Neural cell (in vitro differentiated cells): ENCODE measurements at regions not wholly inside any gene's neighbourhood (a gene's known extent, or its start where the extent isn't known, plus 50 kb on each side); places are given as distances from the start of the nearest gene placed in this dataset.

Experiments used
- H2AFZ ChIP-seq: fragments of 200-600, 300-800 bp; sonication (generic), shearing (Covaris generic); 2 replicates; pipeline ENCODE4 v1.6.0; 2014; ENCODE audit warnings: low read depth, mild to moderate bottlenecking, antibody characterized with exemption, low read length, moderate library complexity
- H3F3A ChIP-seq: fragments of 200-600 bp; shearing (Covaris generic); 2 replicates; pipeline ENCODE4 v1.6.1; 2016; ENCODE audit warnings: mild to moderate bottlenecking, moderate library complexity, mixed read lengths, antibody characterized with exemption, low read length; ENCODE audit not compliant: insufficient read depth, poor library complexity, severe bottlenecking
- H3K27ac ChIP-seq: fragments of 200-600, 300-800 bp; sonication (generic), shearing (Covaris generic); 2 replicates; pipeline ENCODE4 v1.5.1; 2014; ENCODE audit warnings: mild to moderate bottlenecking, low read length, moderate library complexity
- H3K27me3 ChIP-seq: fragments of 300-800, 200-600 bp; sonication (generic), shearing (Covaris generic); 2 replicates; pipeline ENCODE4 v1.6.0; 2014; ENCODE audit warnings: mild to moderate bottlenecking, low read depth, low read length, moderate library complexity; ENCODE audit not compliant: insufficient read depth
- H3K36me3 ChIP-seq: fragments of 300-800, 200-600 bp; sonication (generic), shearing (Covaris generic); 2 replicates; pipeline ENCODE4 v1.5.1; 2014; ENCODE audit warnings: mild to moderate bottlenecking, antibody characterized with exemption, low read length, moderate library complexity; ENCODE audit not compliant: insufficient read depth
- H3K4me2 ChIP-seq: fragments of 300-800, 200-600 bp; sonication (generic), shearing (Covaris generic); 2 replicates; pipeline ENCODE4 v1.6.0; 2014; ENCODE audit warnings: mild to moderate bottlenecking, low read length
- H3K4me3 ChIP-seq: fragments of 300-800, 200-600 bp; sonication (generic), shearing (Covaris generic); 2 replicates; pipeline ENCODE4 v1.5.1; 2014; ENCODE audit warnings: mild to moderate bottlenecking, low read length, moderate library complexity
- H3K79me2 ChIP-seq: fragments of 200-600 bp; shearing (Covaris generic); replicated peaks from 2 replicates; pipeline ENCODE4 v1.6.0; 2014; ENCODE audit warnings: mild to moderate bottlenecking, low read length, moderate library complexity; ENCODE audit not compliant: insufficient read depth
- H3K9ac ChIP-seq: fragments of 300-800, 200-600 bp; sonication (generic), shearing (Covaris generic); 2 replicates; pipeline ENCODE4 v1.6.1; 2016; ENCODE audit warnings: mild to moderate bottlenecking, low read length, mixed read lengths
- H3K9me2 ChIP-seq: fragments of 200-600 bp; shearing (Covaris generic); 2 replicates; pipeline ENCODE4 v1.6.1; 2016; ENCODE audit warnings: mild to moderate bottlenecking, low read length, mixed read lengths; ENCODE audit not compliant: insufficient read depth
- H3K9me3 ChIP-seq: fragments of 200-600, 300-800 bp; sonication (generic), shearing (Covaris generic); 2 replicates; pipeline ENCODE4 v1.6.1; 2016; ENCODE audit warnings: mild to moderate bottlenecking, mixed run types, low read length, moderate library complexity, mixed read lengths
- H4K20me1 ChIP-seq: fragments of 200-600 bp; shearing (Covaris generic); 2 replicates; pipeline ENCODE4 v1.6.1; 2016; ENCODE audit warnings: mild to moderate bottlenecking, mixed run types; ENCODE audit not compliant: insufficient read depth
- EP300 ChIP-seq: fragments of 450-650 bp; conservative IDR thresholded peaks from 2 replicates; pipeline ENCODE4 v1.6.1; 2014; ENCODE audit warnings: antibody characterized with exemption, mild to moderate bottlenecking, moderate library complexity; ENCODE audit not compliant: poor library complexity, severe bottlenecking
- EZH2 ChIP-seq: fragments of 200-600, 300-800 bp; shearing (Covaris generic), sonication (generic); IDR thresholded peaks from 2 replicates; pipeline ENCODE4 v1.6.1; 2014; ENCODE audit warnings: antibody characterized with exemption, low read length, borderline replicate concordance, mild to moderate bottlenecking; ENCODE audit not compliant: insufficient read depth, poor library complexity, severe bottlenecking
- MXI1 ChIP-seq: fragments of 450-650 bp; conservative IDR thresholded peaks from 2 replicates; pipeline ENCODE4 v1.6.1; 2014; ENCODE audit warnings: antibody characterized with exemption, mild to moderate bottlenecking; ENCODE audit not compliant: poor library complexity, severe bottlenecking
- POLR2AphosphoS5 ChIP-seq: IDR thresholded peaks from 2 replicates; pipeline ENCODE4 v1.6.1; 2012
- RAD21 ChIP-seq: fragments of 450-650 bp; conservative IDR thresholded peaks from 2 replicates; pipeline ENCODE4 v1.6.1; 2014; ENCODE audit warnings: antibody characterized with exemption, mild to moderate bottlenecking, moderate library complexity
- SMC3 ChIP-seq: fragments of 450-650 bp; conservative IDR thresholded peaks from 2 replicates; pipeline ENCODE4 v1.6.1; 2014; ENCODE audit warnings: antibody characterized with exemption, mild to moderate bottlenecking, moderate library complexity; ENCODE audit not compliant: poor library complexity
- TAF1 ChIP-seq: IDR thresholded peaks from 2 replicates; pipeline ENCODE4 v1.6.1; 2012; ENCODE audit warnings: low read depth
- TF ChIP-seq, protein P1 (sequence below): IDR thresholded peaks from 2 replicates; pipeline ENCODE4 v1.6.1; 2012; ENCODE audit warnings: borderline replicate concordance
- TF ChIP-seq, protein P2 (sequence below): fragments of 450-650 bp; IDR thresholded peaks from 2 replicates; pipeline ENCODE4 v1.5.1; 2014; ENCODE audit warnings: antibody characterized with exemption, mild to moderate bottlenecking, moderate library complexity; ENCODE audit not compliant: poor library complexity, severe bottlenecking

DNA sequence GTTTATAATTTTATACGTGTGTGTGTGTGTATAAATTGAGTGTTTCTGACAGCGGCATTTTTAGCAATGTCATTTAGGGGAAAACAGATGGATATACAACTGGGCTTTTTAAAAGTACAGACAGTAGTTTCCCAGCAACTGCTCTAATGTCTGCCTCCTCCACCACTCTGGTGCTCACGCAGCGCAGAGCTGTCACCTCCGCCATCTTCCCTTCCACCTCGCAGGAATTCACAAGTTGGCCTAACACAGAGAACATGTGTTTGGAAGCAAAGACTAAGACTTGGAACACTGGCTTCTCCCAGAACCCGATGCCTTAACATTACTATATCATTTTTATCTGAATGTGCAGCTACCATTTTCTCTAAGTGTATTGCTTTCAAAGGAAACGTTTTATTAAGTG lies 158.3 kb upstream of the FSTL5 start:
- Histone ChIP-seq H3K9me2 (no peaks in the 10 kb centered on the region), H3K36me3 (no peaks in the 10 kb centered on the region), H3K9me3 (no peaks in the 10 kb centered on the region), H3K27ac (no peak overlapping the region), H3K4me2 (no peak overlapping the region), H3K4me3 (no peak overlapping the region), H2AFZ (no peak overlapping the region), H4K20me1 (no peaks in the 10 kb centered on the region), H3K79me2 (no peaks in the 10 kb centered on the region), H3K9ac (no peak overlapping the region), H3K27me3 (no peaks in the 10 kb centered on the region), H3F3A (no peaks in the 10 kb centered on the region)
- TF ChIP-seq TAF1: no peak
- TF ChIP-seq, protein P1, sequence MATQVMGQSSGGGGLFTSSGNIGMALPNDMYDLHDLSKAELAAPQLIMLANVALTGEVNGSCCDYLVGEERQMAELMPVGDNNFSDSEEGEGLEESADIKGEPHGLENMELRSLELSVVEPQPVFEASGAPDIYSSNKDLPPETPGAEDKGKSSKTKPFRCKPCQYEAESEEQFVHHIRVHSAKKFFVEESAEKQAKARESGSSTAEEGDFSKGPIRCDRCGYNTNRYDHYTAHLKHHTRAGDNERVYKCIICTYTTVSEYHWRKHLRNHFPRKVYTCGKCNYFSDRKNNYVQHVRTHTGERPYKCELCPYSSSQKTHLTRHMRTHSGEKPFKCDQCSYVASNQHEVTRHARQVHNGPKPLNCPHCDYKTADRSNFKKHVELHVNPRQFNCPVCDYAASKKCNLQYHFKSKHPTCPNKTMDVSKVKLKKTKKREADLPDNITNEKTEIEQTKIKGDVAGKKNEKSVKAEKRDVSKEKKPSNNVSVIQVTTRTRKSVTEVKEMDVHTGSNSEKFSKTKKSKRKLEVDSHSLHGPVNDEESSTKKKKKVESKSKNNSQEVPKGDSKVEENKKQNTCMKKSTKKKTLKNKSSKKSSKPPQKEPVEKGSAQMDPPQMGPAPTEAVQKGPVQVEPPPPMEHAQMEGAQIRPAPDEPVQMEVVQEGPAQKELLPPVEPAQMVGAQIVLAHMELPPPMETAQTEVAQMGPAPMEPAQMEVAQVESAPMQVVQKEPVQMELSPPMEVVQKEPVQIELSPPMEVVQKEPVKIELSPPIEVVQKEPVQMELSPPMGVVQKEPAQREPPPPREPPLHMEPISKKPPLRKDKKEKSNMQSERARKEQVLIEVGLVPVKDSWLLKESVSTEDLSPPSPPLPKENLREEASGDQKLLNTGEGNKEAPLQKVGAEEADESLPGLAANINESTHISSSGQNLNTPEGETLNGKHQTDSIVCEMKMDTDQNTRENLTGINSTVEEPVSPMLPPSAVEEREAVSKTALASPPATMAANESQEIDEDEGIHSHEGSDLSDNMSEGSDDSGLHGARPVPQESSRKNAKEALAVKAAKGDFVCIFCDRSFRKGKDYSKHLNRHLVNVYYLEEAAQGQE: no peak
- no peak for TF ChIP-seq SMC3
- no peak for TF ChIP-seq RAD21
- no peak for TF ChIP-seq MXI1
- TF ChIP-seq EP300: no peak
- TF ChIP-seq, protein P2, sequence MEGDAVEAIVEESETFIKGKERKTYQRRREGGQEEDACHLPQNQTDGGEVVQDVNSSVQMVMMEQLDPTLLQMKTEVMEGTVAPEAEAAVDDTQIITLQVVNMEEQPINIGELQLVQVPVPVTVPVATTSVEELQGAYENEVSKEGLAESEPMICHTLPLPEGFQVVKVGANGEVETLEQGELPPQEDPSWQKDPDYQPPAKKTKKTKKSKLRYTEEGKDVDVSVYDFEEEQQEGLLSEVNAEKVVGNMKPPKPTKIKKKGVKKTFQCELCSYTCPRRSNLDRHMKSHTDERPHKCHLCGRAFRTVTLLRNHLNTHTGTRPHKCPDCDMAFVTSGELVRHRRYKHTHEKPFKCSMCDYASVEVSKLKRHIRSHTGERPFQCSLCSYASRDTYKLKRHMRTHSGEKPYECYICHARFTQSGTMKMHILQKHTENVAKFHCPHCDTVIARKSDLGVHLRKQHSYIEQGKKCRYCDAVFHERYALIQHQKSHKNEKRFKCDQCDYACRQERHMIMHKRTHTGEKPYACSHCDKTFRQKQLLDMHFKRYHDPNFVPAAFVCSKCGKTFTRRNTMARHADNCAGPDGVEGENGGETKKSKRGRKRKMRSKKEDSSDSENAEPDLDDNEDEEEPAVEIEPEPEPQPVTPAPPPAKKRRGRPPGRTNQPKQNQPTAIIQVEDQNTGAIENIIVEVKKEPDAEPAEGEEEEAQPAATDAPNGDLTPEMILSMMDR: no peak
- no peak for TF ChIP-seq POLR2AphosphoS5
- no peak for TF ChIP-seq EZH2

DNA sequence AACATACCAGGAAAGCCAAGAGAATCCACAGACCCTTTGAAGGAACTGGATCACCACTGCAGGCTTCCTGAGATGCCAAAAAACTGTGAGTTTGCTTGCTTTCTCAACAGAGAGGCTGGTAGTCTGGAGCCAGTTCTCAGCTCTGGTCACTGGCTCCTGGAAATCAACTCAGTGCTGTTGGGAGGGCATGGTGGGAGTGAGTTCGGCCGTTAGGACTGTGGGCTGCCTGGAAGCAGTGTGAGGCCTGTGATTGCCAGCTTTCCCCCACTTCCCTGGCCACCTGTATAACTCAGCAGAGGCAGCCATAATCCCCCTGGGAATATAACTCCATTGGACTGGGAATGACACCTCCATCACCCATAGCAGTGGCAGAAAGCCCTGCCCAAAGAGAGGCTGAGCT lies 122.0 kb upstream of the FSTL5 start:
- no peaks in the 10 kb centered on the region for H3F3A ChIP-seq
- no peaks in the 10 kb centered on the region for H3K9me3 ChIP-seq
- H3K4me2 ChIP-seq: no peak overlapping the region
- no peak overlapping the region for H2AFZ ChIP-seq
- no peak overlapping the region for H3K9ac ChIP-seq
- H3K4me3 ChIP-seq: no peak overlapping the region
- TF ChIP-seq, protein P1: no peak
- TF ChIP-seq, protein P2: no peak
- TF ChIP-seq MXI1 (no peak), EP300 (no peak), SMC3 (no peak)
- H4K20me1 ChIP-seq: no peaks in the 10 kb centered on the region
- H3K9me2 ChIP-seq: no peaks in the 10 kb centered on the region
- no peaks in the 10 kb centered on the region for H3K36me3 ChIP-seq
- no peaks in the 10 kb centered on the region for H3K79me2 ChIP-seq
- H3K27ac ChIP-seq: no peak overlapping the region
- no peaks in the 10 kb centered on the region for H3K27me3 ChIP-seq
